Endothelial cell of umbilical vein (primary cell): ENCODE measurements at regions not wholly inside any gene's neighbourhood (a gene's known extent, or its start where the extent isn't known, plus 50 kb on each side); places are given as distances from the start of the nearest gene placed in this dataset.

ENCODE experiments used
- CTCF ChIP-seq, 2 donors: IDR thresholded peaks; 1 replicate in 1 of 2; 2 replicates in 1 of 2; pipeline ENCODE4 v1.5.1; 2011; ENCODE audit warnings: low read length in 2 of 2, mild to moderate bottlenecking in 2 of 2, moderate library complexity in 2 of 2, control low read depth in 1 of 2, inconsistent platforms in 1 of 2, low read depth in 1 of 2; ENCODE audit not compliant: insufficient read depth in 1 of 2; ENCODE audit errors: extremely low read depth in 1 of 2
- EZH2 ChIP-seq: IDR thresholded peaks from 2 replicates; pipeline ENCODE4 v1.6.1; 2012; ENCODE audit warnings: borderline replicate concordance, low read depth, mild to moderate bottlenecking, moderate library complexity, low read length, inconsistent platforms; ENCODE audit not compliant: severe bottlenecking
- JUN ChIP-seq: IDR thresholded peaks from 2 replicates; pipeline ENCODE4 v1.6.1; 2011; ENCODE audit warnings: borderline replicate concordance, low read depth; ENCODE audit not compliant: insufficient read length, insufficient read depth
- MYC ChIP-seq: IDR thresholded peaks from one replicate; pipeline ENCODE4 v1.6.1; 2011; ENCODE audit warnings: mild to moderate bottlenecking, low read depth, low read length
- POLR2A ChIP-seq: IDR thresholded peaks from 2 replicates; pipeline ENCODE4 v1.6.1; 2012; ENCODE audit warnings: low read depth, mild to moderate bottlenecking, control low read depth, low read length
- POLR2AphosphoS5 ChIP-seq: IDR thresholded peaks from 2 replicates; pipeline ENCODE4 v1.6.1; 2012; ENCODE audit warnings: low read depth, mild to moderate bottlenecking, control low read depth, low read length, moderate library complexity; ENCODE audit not compliant: insufficient read depth

DNA sequence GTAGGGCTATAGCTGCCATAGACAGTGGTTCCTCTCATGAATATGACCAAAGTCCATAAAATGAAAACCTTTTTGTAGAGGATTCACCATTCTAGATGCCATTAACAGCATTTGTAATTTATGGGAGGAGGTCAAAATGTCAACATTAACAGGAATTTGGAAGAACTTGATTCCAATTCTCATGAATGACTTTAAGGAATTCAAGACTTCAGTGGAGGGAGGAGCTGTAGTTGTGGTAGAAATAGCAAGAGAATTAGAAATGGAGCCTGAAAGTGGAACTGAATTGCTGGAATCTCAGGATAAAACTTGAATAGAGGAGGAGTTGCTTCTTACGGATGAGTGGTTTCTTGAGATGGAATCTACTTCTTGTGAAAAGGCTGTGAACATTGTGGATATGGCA, 65.4 kb upstream of the ESRRG start:
- TF ChIP-seq EZH2, result no peak
- no peak for TF ChIP-seq CTCF (IDR thresholded peaks at IDR 0.05; ENCODE audit: extremely low read depth in 1 of 2, insufficient read depth in 1 of 2, low read depth in 1 of 2, low read length in 2 of 2)
- TF ChIP-seq POLR2A, result no peak
- TF ChIP-seq MYC, result no peak
- TF ChIP-seq POLR2AphosphoS5, result no peak
- no peak for TF ChIP-seq JUN
